Activated CD8-positive, alpha-beta T cell treated with anti-CD3 and anti-CD28 coated beads for 36 hours (primary cell): ENCODE measurements at regions not wholly inside any gene's neighbourhood (a gene's known extent, or its start where the extent isn't known, plus 50 kb on each side); places are given as distances from the start of the nearest gene placed in this dataset.

ENCODE experiments used
- ATAC-seq: fragments of 200-7000 bp; cut with Tn5 transposase; one replicate; pipeline ENCODE4 v1.10.0; 2021; ENCODE audit warnings: mild to moderate bottlenecking, moderate library complexity
- CTCF ChIA-PET: fragments of 350-600 bp; sonication (Branson Sonifier 250); formaldehyde crosslinking; loops from one replicate; lab custom pipeline; 2021; ENCODE audit warnings: antibody characterized with exemption; lab: Charles Lee
- POLR2A ChIA-PET: fragments of 350-600 bp; sonication (Branson Sonifier 250); formaldehyde crosslinking; loops from one replicate; lab custom pipeline; 2021; ENCODE audit warnings: antibody characterized with exemption; lab: Charles Lee
- DNase-seq: peaks from one replicate; pipeline ENCODE4 v3.0.0-alpha.2; 2020
- H3K27ac Mint-ChIP-seq: one replicate; pipeline ENCODE4 v1.8.0; 2021; ENCODE audit warnings: mild to moderate bottlenecking, mixed read lengths
- H3K27me3 Mint-ChIP-seq: one replicate; pipeline ENCODE4 v1.8.0; 2021; ENCODE audit warnings: mixed read lengths
- H3K36me3 Mint-ChIP-seq: one replicate; pipeline ENCODE4 v1.8.0; 2021; ENCODE audit warnings: low read depth, mixed read lengths
- H3K4me1 Mint-ChIP-seq: one replicate; pipeline ENCODE4 v1.8.0; 2021; ENCODE audit warnings: low read depth, mixed read lengths
- H3K4me3 Mint-ChIP-seq: one replicate; pipeline ENCODE4 v1.8.0; 2021; ENCODE audit warnings: mild to moderate bottlenecking, moderate library complexity, mixed read lengths
- H3K9me3 Mint-ChIP-seq: one replicate; pipeline ENCODE4 v1.8.0; 2021; ENCODE audit warnings: mixed read lengths
- CTCF ChIP-seq: fragments of 200-600 bp; IDR thresholded peaks from one replicate; pipeline ENCODE4 v1.8.0; 2022; ENCODE audit warnings: antibody characterized with exemption, mild to moderate bottlenecking
- intact Hi-C: fragments of 100-400 bp; cut with micrococcal nuclease; formaldehyde crosslinking; loops from one replicate; pipeline ENCODE4 v1.10.0; 2022

- CTCF ChIA-PET = no interaction called here
- no peaks in the 10 kb centered on the region for H3K4me1 Mint-ChIP-seq
- ATAC-seq (no peak), DNase-seq (no peak)
- no peak overlapping the region for H3K27ac Mint-ChIP-seq
- H3K36me3 Mint-ChIP-seq = no peaks in the 10 kb centered on the region
- peaks cover 13% of the 10 kb centered on the region for H3K9me3 Mint-ChIP-seq
- intact Hi-C loops = no loop called here
- no peaks in the 10 kb centered on the region for H3K27me3 Mint-ChIP-seq
- no peak overlapping the region for H3K4me3 Mint-ChIP-seq
- POLR2A ChIA-PET = no interaction called here
- no peak for TF ChIP-seq CTCF
These were observed 1390.5 kb upstream of the ADGRL2 start for GRCh38 chr1:80410233-80410632.

GRCh38 chr1:80403471-80403893 is 1397.0 kb upstream of the ADGRL4 start:
- ChIA-PET CTCF (no interaction called here), POLR2A (no interaction called here)
- Mint-ChIP-seq H3K27me3 (no peaks in the 10 kb centered on the region), H3K4me3 (no peak overlapping the region), H3K36me3 (no peaks in the 10 kb centered on the region), H3K9me3 (peaks cover 9% of the 10 kb centered on the region), H3K4me1 (no peaks in the 10 kb centered on the region), H3K27ac (no peak overlapping the region)
- TF ChIP-seq CTCF = no peak
- DNase-seq = no peak
- intact Hi-C loops = no loop called here
- no peak for ATAC-seq

- Mint-ChIP-seq H3K4me1 (no peaks in the 10 kb centered on the region), H3K4me3 (no peak overlapping the region), H3K36me3 (no peaks in the 10 kb centered on the region), H3K27me3 (no peaks in the 10 kb centered on the region), H3K27ac (no peak overlapping the region), H3K9me3 (peaks cover 9% of the 10 kb centered on the region)
- CTCF ChIA-PET = no interaction called here
- no peak for DNase-seq
- no peak for ATAC-seq
- intact Hi-C loops = no loop called here
- no peak for TF ChIP-seq CTCF
- POLR2A ChIA-PET = no interaction called here
These were observed 1396.1 kb upstream of the ADGRL4 start for GRCh38 chr1:80402625-80403024.

GRCh38 chr1:80401757-80402156 is 1395.2 kb upstream of the ADGRL4 start:
- DNase-seq = no peak
- Mint-ChIP-seq H3K27me3 (no peaks in the 10 kb centered on the region), H3K27ac (no peak overlapping the region), H3K36me3 (no peaks in the 10 kb centered on the region), H3K9me3 (peaks cover 7% of the 10 kb centered on the region), H3K4me3 (no peak overlapping the region), H3K4me1 (no peaks in the 10 kb centered on the region)
- TF ChIP-seq CTCF = no peak
- no peak for ATAC-seq
- intact Hi-C loops = no loop called here
- CTCF ChIA-PET = no interaction called here
- POLR2A ChIA-PET = no interaction called here

GRCh38 chr1:80392529-80392928 is 1386.0 kb upstream of the ADGRL4 start:
- intact Hi-C loops = no loop called here
- no peak overlapping the region for H3K4me3 Mint-ChIP-seq
- ChIA-PET CTCF (no interaction called here), POLR2A (no interaction called here)
- H3K27ac Mint-ChIP-seq = no peak overlapping the region
- DNase-seq (no peak), ATAC-seq (no peak)
- H3K9me3 Mint-ChIP-seq = peaks cover 8% of the 10 kb centered on the region
- TF ChIP-seq CTCF = no peak
- H3K36me3 Mint-ChIP-seq = no peaks in the 10 kb centered on the region
- no peaks in the 10 kb centered on the region for H3K4me1 Mint-ChIP-seq
- no peaks in the 10 kb centered on the region for H3K27me3 Mint-ChIP-seq
